ENCODE measurements at regions not wholly inside any gene's neighbourhood (a gene's known extent, or its start where the extent isn't known, plus 50 kb on each side); places are given as distances from the start of the nearest gene placed in this dataset.

DNA sequence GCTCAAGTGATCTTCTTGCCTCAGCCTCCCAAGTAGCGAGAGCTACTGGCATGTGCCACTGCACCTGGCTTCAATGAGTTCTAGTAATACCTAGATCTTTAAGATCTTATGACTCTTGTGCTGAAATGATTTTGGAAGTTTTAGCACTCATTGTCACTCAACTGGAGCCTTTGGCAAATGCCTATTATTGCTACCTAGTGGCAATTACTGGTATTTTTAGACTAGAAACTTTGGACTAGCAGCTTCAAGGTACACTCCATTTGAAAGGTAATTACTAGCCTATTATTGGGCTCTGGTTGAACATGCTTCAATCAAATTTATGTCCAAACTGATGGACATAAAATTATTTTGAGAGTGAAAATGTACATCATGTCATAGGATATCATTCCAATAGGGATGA is 80.7 kb upstream of the MUCL1 start:
- DNase-seq (ENCODE audit: extremely low spot score, unreplicated experiment): no peak
- Mint-ChIP-seq H3K27ac (no peak overlapping the region), H3K36me3 (no peaks in the 10 kb centered on the region), H3K9me3 (no peaks in the 10 kb centered on the region), H3K4me3 (no peak overlapping the region), H3K4me1 (ENCODE audit: unreplicated experiment) (no peaks in the 10 kb centered on the region), H3K27me3 (no peaks in the 10 kb centered on the region)
- TF ChIP-seq, protein P1, sequence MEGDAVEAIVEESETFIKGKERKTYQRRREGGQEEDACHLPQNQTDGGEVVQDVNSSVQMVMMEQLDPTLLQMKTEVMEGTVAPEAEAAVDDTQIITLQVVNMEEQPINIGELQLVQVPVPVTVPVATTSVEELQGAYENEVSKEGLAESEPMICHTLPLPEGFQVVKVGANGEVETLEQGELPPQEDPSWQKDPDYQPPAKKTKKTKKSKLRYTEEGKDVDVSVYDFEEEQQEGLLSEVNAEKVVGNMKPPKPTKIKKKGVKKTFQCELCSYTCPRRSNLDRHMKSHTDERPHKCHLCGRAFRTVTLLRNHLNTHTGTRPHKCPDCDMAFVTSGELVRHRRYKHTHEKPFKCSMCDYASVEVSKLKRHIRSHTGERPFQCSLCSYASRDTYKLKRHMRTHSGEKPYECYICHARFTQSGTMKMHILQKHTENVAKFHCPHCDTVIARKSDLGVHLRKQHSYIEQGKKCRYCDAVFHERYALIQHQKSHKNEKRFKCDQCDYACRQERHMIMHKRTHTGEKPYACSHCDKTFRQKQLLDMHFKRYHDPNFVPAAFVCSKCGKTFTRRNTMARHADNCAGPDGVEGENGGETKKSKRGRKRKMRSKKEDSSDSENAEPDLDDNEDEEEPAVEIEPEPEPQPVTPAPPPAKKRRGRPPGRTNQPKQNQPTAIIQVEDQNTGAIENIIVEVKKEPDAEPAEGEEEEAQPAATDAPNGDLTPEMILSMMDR (conservative IDR thresholded peaks at IDR 0.05): peak; percentile 30

DNA sequence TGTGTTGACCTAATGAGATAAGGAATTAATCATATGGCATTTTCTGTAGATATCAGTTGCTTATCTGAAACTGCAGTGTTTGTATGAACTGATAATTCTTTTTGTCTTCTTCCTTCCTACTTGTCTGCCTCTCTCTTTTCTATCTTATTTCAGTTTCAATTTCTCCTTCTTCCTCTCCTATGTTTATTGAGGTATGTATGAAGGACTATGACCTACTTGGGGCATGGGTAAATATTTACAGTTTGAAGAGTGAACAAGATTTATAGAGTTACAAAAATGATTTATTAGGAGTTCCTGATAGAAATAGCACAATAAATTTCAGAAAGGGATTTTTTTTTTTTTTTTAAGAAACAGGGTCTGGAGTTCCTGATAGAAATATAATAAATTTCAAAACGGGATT is 88.7 kb upstream of the MUCL1 start:
- H3K4me3 Mint-ChIP-seq: no peak overlapping the region

DNA sequence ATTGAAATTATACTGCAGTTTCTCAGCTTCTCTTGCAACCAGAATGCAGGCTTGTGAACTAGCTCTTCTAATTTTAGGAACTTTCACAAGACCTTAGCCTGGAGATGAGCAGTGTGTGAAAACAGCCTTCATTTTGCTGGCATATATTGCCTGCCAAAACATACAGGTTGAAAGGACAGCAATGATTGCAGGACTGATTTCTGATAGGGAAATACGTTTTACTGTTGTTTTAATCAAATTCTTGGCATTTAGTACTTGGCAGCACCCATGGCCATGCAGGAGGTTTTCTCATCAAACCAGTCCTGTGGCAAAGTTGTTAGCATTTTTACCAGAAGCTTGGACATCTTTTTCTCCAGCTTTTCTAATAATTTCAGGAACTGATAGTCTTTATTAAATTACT is 91.9 kb upstream of the MUCL1 start:
- H3K9me3 Mint-ChIP-seq: peaks cover 5% of the 10 kb centered on the region
- H3K36me3 Mint-ChIP-seq: no peaks in the 10 kb centered on the region
- no peak for DNase-seq (ENCODE audit: extremely low spot score, unreplicated experiment)
- peaks cover 9% of the 10 kb centered on the region for H3K27me3 Mint-ChIP-seq
- H3K4me1 Mint-ChIP-seq (ENCODE audit: unreplicated experiment): no peaks in the 10 kb centered on the region
- no peak overlapping the region for H3K27ac Mint-ChIP-seq
- TF ChIP-seq, protein P1 (conservative IDR thresholded peaks at IDR 0.05): no peak
- no peak overlapping the region for H3K4me3 Mint-ChIP-seq

More for the DNA sequence above, 88.7 kb upstream of the MUCL1 start:
- H3K27ac Mint-ChIP-seq: no peak overlapping the region
- H3K27me3 Mint-ChIP-seq: peaks cover 9% of the 10 kb centered on the region
- no peak for DNase-seq (ENCODE audit: extremely low spot score, unreplicated experiment)
- TF ChIP-seq, protein P1 (conservative IDR thresholded peaks at IDR 0.05): no peak
- no peaks in the 10 kb centered on the region for H3K36me3 Mint-ChIP-seq
- no peaks in the 10 kb centered on the region for H3K4me1 Mint-ChIP-seq (ENCODE audit: unreplicated experiment)
- H3K9me3 Mint-ChIP-seq: no peaks in the 10 kb centered on the region

DNA sequence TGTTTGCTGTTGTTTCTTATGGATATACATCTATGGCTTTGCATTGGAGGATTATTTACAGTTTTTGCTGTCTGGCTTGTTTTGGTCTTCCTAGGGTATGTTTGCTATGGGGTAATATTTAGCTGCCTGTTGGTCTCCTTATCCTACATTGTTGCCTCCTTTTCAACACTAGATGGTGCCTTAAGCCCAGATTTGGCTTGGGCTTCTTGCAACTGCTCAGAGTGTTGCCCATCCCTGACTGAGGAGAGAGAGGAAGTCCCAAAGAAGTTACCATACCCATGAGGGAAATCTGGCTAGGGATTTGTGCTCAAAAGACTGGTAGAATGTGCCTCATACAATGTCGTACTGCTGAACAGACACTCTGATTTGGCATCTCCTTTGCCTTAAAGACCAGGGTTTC is 94.6 kb upstream of the MUCL1 start:
- H3K27me3 Mint-ChIP-seq: peaks cover 14% of the 10 kb centered on the region
- DNase-seq (ENCODE audit: extremely low spot score, unreplicated experiment): no peak
- no peak overlapping the region for H3K4me3 Mint-ChIP-seq
- no peaks in the 10 kb centered on the region for H3K36me3 Mint-ChIP-seq
- H3K27ac Mint-ChIP-seq: no peak overlapping the region
- H3K9me3 Mint-ChIP-seq: peaks cover 5% of the 10 kb centered on the region
- TF ChIP-seq, protein P1 (conservative IDR thresholded peaks at IDR 0.05): peak; percentile 65
- no peaks in the 10 kb centered on the region for H3K4me1 Mint-ChIP-seq (ENCODE audit: unreplicated experiment)

DNA sequence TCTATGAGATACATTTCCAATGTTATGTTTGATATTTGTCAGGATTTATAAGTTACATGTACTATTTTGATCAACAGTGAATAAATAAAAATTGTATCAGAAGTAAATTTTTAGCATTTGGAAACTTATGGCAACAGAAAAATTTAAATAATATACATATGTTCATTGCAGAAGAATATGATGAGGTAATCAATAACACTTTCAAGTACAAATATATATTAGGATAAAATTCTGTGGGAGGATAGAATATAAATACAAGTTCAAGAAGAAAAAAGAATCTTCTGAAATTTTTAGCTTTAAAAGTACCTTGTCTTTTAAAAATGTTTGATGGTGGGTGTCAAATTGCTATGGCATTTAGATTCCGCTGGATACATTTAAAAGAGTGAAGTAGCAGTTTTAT is 102.8 kb upstream of the MUCL1 start:
- TF ChIP-seq, protein P1 (conservative IDR thresholded peaks at IDR 0.05): no peak
- Mint-ChIP-seq H3K27me3 (peaks cover 31% of the 10 kb centered on the region), H3K4me1 (ENCODE audit: unreplicated experiment) (no peaks in the 10 kb centered on the region), H3K9me3 (no peaks in the 10 kb centered on the region), H3K4me3 (no peak overlapping the region), H3K36me3 (no peaks in the 10 kb centered on the region), H3K27ac (no peak overlapping the region)
- no peak for DNase-seq (ENCODE audit: extremely low spot score, unreplicated experiment)

DNA sequence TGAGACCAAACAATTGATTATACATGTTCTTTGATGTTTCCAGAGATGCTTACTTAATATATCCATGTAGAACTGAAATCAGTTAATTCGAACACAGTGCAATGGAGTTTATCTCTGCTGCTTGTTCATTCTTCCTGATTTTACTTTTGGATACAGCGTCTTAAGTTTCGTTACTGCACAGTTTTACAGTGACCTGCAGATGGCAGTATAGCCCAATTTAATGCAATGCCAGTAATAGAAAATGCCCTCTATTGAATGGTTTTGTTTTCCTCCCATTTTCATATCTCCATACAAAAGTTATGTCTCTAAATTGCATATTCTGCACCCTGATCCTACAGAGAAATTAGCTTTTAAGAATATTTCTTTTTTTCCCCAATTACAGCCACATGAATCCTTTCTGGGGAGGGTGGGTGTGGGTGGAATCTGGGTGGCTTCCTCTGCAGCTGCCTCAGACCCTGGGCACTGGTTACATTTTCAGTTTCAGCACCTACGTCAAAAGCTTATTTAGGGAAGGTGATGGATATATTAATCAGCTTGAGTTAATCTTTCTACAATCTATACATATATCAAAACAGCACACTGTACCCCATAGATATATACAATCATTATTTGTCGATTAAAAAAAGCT is 101.1 kb upstream of the DCD start:
- TF ChIP-seq, protein P1 (conservative IDR thresholded peaks at IDR 0.05): peak; percentile 92
- H3K4me3 Mint-ChIP-seq: no peak overlapping the region
- DNase-seq (ENCODE audit: extremely low spot score, unreplicated experiment): no peak
- H3K27me3 Mint-ChIP-seq: peaks cover 22% of the 10 kb centered on the region
- no peaks in the 10 kb centered on the region for H3K4me1 Mint-ChIP-seq (ENCODE audit: unreplicated experiment)
- H3K9me3 Mint-ChIP-seq: no peaks in the 10 kb centered on the region
- H3K27ac Mint-ChIP-seq: no peak overlapping the region
- H3K36me3 Mint-ChIP-seq: no peaks in the 10 kb centered on the region
